MCF 10A (cell line): ENCODE measurements at regions not wholly inside any gene's neighbourhood (a gene's known extent, or its start where the extent isn't known, plus 50 kb on each side); places are given as distances from the start of the nearest gene placed in this dataset.

Source experiments
- BruUV-seq: library from RNA; stranded (reverse); fragments of 400-500 nt; replicated peaks from 2 replicates; lab custom pipeline; 2021; lab: Mats Ljungman, UMichigan
- CTCF ChIA-PET: fragments of 300-600 bp; sonication (Branson Sonifier 250); formaldehyde crosslinking; extraction: SDS; loops from one replicate; lab custom pipeline; 2021; ENCODE audit warnings: antibody characterized with exemption, inconsistent platforms; lab: Yijun Ruan, JAX
- POLR2A ChIA-PET: fragments of 300-600, 350-650 bp; sonication (Branson Sonifier 250); formaldehyde crosslinking; extraction: SDS; loops from one replicate; lab custom pipeline; 2020; ENCODE audit warnings: antibody characterized with exemption, inconsistent platforms; lab: Yijun Ruan, JAX
- DNase-seq: peaks from one replicate; pipeline ENCODE4 v3.0.0-alpha.2; 2018; ENCODE audit not compliant: unreplicated experiment
- H3K27ac Mint-ChIP-seq: one replicate; pipeline ENCODE4 v1.8.0; 2022; ENCODE audit warnings: mild to moderate bottlenecking, low read depth, mixed read lengths; ENCODE audit not compliant: unreplicated experiment
- H3K27me3 Mint-ChIP-seq: one replicate; pipeline ENCODE4 v1.8.0; 2022; ENCODE audit warnings: mixed read lengths; ENCODE audit not compliant: insufficient read depth, unreplicated experiment
- H3K36me3 Mint-ChIP-seq: one replicate; pipeline ENCODE4 v1.8.0; 2022; ENCODE audit warnings: mild to moderate bottlenecking, moderate library complexity, mixed read lengths; ENCODE audit not compliant: insufficient read depth, unreplicated experiment
- H3K4me1 Mint-ChIP-seq: one replicate; pipeline ENCODE4 v1.8.0; 2022; ENCODE audit warnings: mixed read lengths; ENCODE audit not compliant: insufficient read depth, unreplicated experiment
- H3K4me3 Mint-ChIP-seq: one replicate; pipeline ENCODE4 v1.8.0; 2022; ENCODE audit warnings: mild to moderate bottlenecking, moderate library complexity, mixed read lengths; ENCODE audit not compliant: unreplicated experiment
- H3K9me3 Mint-ChIP-seq: one replicate; pipeline ENCODE4 v1.8.0; 2022; ENCODE audit warnings: mixed read lengths; ENCODE audit not compliant: unreplicated experiment
- intact Hi-C: fragments of 100-400 bp; cut with micrococcal nuclease; formaldehyde crosslinking; loops from 2 replicates; pipeline ENCODE4 v1.14.1; 2022
- TF ChIP-seq, protein P1 (sequence below): fragments of 200-600 bp; IDR thresholded peaks from one replicate; pipeline ENCODE4 v1.8.0; 2022; ENCODE audit warnings: antibody characterized with exemption, mild to moderate bottlenecking; ENCODE audit not compliant: unreplicated experiment

DNA sequence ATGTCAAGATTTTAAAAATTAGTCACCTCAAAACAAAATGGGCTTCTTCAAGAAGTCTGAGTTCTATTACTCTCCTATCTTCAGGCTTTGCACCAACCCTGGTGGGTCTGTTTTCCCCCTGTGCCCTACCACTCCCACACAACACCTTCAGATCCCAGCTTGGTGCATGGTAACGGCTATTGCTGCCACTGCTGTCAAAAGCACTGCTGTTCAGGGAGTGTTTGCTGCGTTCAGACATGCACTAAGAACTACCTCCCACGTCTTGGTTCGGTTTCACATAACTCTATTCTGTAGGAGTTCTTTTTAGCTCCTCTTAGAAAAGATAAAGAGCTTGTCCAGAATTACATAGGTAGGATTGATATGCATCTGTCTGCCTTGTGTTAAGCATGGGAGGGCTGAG, 799.2 kb downstream of the NR2F2 start:
- DNase-seq, result no peak
- ChIA-PET POLR2A (no interaction called here), CTCF (interaction anchor here (0.5 kb wide), 1 partner anchor 47 kb away, joined by 3 read pairs; no protein-coding TSS in a partner anchor)
- peaks cover 6% of the 10 kb centered on the region for H3K36me3 Mint-ChIP-seq
- intact Hi-C loops, result no loop called here
- TF ChIP-seq, protein P1, sequence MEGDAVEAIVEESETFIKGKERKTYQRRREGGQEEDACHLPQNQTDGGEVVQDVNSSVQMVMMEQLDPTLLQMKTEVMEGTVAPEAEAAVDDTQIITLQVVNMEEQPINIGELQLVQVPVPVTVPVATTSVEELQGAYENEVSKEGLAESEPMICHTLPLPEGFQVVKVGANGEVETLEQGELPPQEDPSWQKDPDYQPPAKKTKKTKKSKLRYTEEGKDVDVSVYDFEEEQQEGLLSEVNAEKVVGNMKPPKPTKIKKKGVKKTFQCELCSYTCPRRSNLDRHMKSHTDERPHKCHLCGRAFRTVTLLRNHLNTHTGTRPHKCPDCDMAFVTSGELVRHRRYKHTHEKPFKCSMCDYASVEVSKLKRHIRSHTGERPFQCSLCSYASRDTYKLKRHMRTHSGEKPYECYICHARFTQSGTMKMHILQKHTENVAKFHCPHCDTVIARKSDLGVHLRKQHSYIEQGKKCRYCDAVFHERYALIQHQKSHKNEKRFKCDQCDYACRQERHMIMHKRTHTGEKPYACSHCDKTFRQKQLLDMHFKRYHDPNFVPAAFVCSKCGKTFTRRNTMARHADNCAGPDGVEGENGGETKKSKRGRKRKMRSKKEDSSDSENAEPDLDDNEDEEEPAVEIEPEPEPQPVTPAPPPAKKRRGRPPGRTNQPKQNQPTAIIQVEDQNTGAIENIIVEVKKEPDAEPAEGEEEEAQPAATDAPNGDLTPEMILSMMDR, result no peak
- no TSS peak for BruUV-seq
- H3K27ac Mint-ChIP-seq, result no peak overlapping the region
- H3K4me3 Mint-ChIP-seq, result no peak overlapping the region
- H3K4me1 Mint-ChIP-seq, result no peaks in the 10 kb centered on the region
- no peaks in the 10 kb centered on the region for H3K27me3 Mint-ChIP-seq
- H3K9me3 Mint-ChIP-seq, result peaks cover 13% of the 10 kb centered on the region

DNA sequence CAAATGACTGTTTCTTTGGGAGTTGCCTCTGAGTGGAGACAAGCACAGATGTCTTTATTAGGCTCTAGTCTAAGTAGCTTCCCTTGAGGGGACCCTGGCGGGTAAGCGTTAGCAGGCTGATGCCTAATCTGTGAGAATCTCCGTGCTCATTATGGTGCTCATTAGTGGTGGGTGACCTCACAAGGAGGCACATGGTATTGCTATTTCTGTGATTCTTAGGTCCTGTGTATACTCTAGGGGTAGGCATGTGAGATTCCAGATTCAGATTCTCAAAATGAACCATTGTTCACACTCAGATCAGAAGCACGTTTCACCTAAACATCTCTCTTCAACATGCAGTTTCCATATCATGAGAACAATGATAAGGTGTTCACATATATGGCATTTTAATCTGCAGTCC, 809.7 kb downstream of the NR2F2 start:
- BruUV-seq, result no TSS peak
- Mint-ChIP-seq H3K27ac (no peak overlapping the region), H3K36me3 (no peaks in the 10 kb centered on the region), H3K27me3 (peaks cover 15% of the 10 kb centered on the region), H3K4me1 (no peaks in the 10 kb centered on the region), H3K9me3 (no peaks in the 10 kb centered on the region), H3K4me3 (no peak overlapping the region)
- TF ChIP-seq, protein P1, result no peak
- DNase-seq, result no peak
- intact Hi-C loops, result no loop called here
- POLR2A ChIA-PET, result no interaction called here
- CTCF ChIA-PET, result no interaction called here

DNA sequence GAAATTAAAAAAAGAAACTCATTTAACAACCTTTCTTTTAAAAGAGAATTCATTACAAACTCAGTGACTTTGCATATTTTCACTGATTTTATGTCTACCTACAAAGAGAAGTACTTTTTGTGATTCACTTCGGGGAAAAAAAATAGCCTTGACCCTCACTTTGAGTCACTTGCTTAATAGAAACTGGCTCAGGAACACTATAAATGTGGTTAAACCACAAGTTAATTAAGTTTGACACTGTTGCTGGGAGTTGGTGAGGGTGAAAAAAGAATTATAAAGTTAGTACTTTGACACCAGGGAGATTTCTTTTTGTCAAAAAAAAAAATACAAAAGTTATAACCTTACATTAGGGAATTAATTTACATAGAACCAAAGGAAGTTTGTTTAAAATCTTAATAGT, 810.9 kb downstream of the NR2F2 start:
- peaks cover 15% of the 10 kb centered on the region for H3K27me3 Mint-ChIP-seq
- no peak for DNase-seq
- CTCF ChIA-PET, result no interaction called here
- POLR2A ChIA-PET, result no interaction called here
- no peak overlapping the region for H3K4me3 Mint-ChIP-seq
- H3K4me1 Mint-ChIP-seq, result no peaks in the 10 kb centered on the region
- no TSS peak for BruUV-seq
- H3K9me3 Mint-ChIP-seq, result no peaks in the 10 kb centered on the region
- H3K27ac Mint-ChIP-seq, result no peak overlapping the region
- intact Hi-C loops, result no loop called here
- no peaks in the 10 kb centered on the region for H3K36me3 Mint-ChIP-seq
- TF ChIP-seq, protein P1, result no peak

DNA sequence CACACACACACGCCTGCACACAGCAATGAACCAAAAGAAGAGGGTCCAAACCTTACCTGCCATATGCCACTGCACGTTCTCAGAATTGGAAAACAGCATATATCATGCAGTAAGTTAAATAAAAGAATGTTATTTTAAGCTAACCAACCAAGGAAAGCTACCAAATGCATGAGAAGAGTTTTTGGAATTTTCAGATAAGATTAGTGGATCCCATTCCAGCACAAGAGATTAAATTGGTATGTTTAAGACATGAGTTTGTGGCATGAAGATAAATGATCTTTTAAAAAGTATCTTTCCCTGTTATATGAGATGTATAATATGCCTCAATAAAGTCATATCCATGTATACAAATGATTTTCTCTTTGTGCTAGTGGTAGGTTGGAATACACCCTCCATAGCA, 811.4 kb downstream of the NR2F2 start:
- POLR2A ChIA-PET, result no interaction called here
- Mint-ChIP-seq H3K27ac (no peak overlapping the region), H3K36me3 (no peaks in the 10 kb centered on the region), H3K9me3 (no peaks in the 10 kb centered on the region), H3K4me3 (no peak overlapping the region), H3K4me1 (no peaks in the 10 kb centered on the region), H3K27me3 (peaks cover 15% of the 10 kb centered on the region)
- intact Hi-C loops, result no loop called here
- CTCF ChIA-PET, result no interaction called here
- DNase-seq, result no peak
- no TSS peak for BruUV-seq
- TF ChIP-seq, protein P1, result no peak
